Right renal cortex interstitium (tissue), 3 donors: ENCODE measurements at regions not wholly inside any gene's neighbourhood (a gene's known extent, or its start where the extent isn't known, plus 50 kb on each side); places are given as distances from the start of the nearest gene placed in this dataset.
A peak's percentile ranks its signal among the peaks of the same experiment; 100 is the strongest.

Experiments used
- DNase-seq, 3 donors: peaks; one replicate each; pipeline ENCODE4 v3.0.0-alpha.2; 2013; ENCODE audit warnings: low read depth in 3 of 3, low spot score in 2 of 3

- DNase-seq, result no peak
Measured at GRCh38 chr5:103842936-103843335, 280.3 kb upstream of the NUDT12 start.

DNA sequence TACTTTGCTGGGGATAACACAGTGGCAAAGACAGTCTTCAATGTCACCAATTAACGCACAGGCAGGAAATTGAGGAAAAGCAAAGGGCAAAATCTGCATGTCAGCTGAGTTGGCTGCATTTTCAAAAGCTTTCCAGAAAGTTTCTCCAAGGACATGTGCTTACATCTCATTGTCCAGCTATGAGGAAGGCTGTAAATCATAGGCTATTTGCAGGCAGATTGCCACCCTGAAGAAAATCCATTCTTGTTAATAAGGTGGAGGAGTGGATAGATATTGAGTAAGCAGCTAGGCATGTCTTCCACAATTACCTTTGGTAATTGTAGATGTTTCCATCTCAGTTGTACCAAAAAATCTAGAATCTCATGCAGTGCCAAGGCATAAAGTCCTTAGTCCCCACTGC is 278.0 kb upstream of the NUDT12 start:
- no peak for DNase-seq

- DNase-seq, result no peak
Measured at GRCh38 chr5:103834216-103834615, 271.6 kb upstream of the NUDT12 start.

DNA sequence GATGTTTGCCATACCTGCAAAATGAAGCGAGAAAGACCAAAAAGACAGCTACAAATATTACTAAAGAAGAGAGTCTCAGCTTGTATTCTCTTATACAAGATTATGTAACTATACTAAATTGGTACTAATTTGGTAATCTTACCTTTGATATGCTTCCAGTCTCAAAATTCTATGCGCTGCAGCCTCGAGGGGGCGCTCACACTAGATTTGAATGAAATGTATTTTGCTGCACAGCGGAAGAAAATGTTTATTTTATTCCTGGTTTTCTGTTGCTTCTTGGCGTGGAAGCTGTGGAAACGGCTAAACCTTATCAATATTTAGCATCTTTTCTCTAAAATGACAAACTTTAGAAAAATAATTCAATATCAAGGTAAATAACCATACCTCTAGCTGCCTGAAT is 267.0 kb upstream of the NUDT12 start:
- DNase-seq, result no peak

DNA sequence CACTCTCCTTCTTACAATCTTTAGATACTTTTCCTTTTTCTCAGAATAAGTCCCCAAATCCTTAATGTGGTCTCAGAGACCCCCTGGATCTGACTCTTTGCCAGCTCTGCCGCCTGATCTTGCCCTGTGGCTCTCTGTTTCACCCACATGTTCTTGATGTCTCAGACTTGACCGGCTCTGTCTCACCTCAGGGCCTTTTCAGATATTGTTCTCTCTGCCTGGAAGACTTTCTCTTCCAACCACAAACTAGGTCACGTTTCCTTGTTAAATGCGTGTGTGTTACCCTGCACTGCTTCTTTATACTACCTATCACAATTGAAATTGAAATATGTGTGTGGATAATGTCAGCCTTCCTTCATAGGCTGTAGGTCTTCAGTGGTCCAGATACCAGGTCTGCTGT is 265.4 kb upstream of the NUDT12 start:
- DNase-seq, result no peak

GRCh38 chr5:103821361-103821760 is 258.8 kb upstream of the NUDT12 start:
- DNase-seq, result no peak

DNA sequence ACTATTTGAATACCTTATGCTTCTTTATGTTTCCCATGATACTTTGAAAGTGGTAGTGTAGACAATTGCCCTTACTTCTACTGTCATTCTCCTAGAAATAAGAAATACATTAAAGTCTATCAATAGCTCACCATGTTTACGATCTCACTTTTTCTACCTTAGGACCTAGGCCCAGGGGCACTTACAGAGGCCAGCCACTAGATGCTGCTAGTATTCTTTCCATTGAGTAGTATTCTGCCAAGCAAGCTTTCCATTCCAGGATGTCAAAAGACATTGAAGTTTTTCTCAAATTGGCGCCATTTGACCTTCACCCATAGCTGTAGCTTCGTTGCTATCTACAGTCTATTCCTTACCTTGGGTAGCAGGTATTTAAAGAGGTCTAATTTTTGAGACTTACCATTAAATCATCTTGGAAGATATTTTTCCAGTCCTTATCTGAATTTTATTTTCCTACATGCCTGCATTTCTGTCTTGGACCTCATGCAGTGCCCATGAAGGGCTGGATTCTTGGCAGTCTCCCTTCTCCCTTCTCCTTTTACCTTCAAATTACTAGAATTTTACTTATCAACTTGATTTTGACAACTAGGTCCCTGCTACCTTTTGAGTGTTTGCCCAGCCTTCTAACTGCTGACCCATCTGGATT is 246.0 kb upstream of the NUDT12 start:
- DNase-seq, result peak; percentile 19 to 27 (median 26)

GRCh38 chr5:103804711-103805110 is 242.1 kb upstream of the NUDT12 start:
- no peak for DNase-seq

DNA sequence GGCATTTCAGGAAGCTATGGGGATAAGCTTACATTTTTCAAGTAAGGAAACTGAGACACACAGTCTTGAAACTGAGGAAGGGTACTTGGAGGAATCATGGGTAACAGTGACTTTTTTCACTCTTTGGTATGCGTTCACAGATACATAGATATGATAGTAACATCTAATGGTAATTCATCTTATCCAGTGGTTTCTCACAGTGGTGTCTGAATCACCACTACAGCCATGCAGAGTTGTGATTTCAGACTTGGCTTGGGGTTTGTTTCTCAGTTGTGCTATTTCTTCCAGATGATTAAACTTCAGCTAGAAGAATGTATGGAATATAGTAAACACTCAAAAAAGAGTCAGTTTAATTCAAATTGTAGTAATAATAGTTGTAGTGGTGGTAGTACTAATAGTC is 239.1 kb upstream of the NUDT12 start:
- DNase-seq, result no peak

DNA sequence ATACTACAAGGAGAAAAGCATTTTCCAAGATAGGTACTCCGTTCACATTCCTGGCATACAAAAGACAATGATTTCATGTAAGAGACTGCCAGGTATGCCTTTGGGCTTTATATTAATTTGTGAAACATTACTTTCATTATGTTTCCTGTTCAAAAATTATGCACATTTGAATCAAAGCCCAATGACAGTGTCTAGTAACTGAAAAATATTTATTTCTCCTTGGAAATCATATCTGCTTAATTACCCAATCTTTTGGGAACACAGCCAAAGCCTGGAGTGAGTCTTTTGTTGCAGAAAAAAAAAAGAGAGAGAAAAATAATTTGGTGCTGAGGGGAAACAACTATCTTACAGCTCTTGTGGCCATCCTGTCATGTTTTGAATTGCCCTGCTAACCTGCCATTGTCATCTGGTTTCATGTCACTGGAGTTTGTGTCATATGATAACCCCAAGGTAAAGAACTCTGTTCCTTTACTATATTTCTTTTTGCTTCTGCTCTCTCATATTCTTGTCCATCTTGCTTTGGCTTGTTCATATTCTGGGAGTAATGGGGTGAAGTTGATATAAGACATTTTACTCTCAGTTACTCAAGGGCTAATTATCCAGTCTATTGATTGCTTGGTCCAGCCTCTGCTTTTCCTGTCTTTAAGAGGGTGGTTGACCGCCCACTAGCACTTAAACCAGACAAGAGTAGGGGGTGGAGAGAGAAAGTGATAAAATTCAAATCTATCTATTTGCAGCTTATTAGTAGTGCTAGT is 238.3 kb upstream of the NUDT12 start:
- DNase-seq, result no peak

DNA sequence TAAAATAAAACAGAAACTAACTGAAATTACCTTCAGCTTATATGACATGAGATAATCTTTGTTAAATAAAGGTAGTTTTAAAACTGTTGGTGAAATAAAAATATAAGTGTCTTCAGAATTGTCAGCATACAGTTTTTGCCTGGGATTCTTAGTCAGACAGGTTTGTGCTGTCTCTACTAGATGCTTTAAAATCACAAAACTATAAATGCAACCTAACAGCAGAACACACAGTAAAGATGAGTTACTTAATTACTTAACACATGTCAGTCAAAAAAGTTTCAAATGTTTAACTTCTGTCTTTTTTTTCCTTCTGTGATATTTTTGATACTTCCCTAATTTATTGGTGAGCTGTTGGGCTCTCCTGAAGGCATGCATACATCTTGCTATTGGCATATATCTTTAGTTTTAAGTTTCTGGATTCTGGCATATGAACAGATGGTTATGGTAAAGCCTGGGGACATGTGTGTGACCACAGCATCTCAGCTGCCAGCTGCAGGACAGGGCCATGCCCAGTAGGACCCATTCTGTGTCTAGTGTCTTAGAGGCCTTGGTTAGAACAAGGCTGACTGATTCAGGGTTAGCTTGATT is 231.1 kb upstream of the NUDT12 start:
- DNase-seq, result no peak

- no peak for DNase-seq
Measured at GRCh38 chr5:103785569-103785968, 223.0 kb upstream of the NUDT12 start.

- DNase-seq, result no peak
Measured at GRCh38 chr5:103783669-103784068, 221.1 kb upstream of the NUDT12 start.

DNA sequence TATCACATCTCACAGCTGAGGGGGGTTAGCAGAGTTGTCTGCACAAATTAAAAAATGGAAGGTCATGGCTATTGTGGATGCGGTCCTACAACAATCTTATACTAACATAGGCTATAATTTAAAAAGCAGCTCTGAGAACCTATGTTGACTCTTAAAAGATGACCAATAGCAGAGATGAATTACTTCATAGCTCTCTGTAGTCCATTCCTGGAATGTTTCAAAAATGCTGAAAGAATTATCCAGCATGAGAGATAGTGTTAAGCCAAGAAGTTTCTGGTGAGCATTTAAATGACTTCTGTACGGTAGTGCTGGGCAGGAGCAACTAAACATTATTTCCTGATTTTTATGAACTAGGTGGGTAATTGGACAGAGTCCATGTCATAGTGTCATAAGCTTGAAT is 218.2 kb upstream of the NUDT12 start:
- no peak for DNase-seq

DNA sequence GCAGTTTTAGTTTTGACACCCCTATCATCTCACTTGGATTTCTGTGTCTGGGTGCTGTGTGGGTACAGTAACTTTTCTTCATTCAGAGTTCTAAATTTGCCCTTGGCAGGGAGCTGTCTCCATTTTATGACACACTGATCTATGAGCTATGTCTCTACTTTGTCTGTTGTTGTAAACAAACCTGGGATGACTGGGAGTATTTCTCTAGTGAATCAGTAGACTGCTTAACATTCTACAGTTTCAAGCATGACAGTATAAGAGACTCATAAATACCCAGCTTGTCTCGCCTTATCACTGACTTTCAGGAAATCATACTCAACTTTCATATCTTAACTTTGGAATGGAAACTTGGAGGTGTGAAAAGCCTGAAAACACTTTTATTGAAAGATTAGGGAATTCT is 212.1 kb upstream of the NUDT12 start:
- peak in 2 of 3 donors; percentile 33 to 41 for DNase-seq

DNA sequence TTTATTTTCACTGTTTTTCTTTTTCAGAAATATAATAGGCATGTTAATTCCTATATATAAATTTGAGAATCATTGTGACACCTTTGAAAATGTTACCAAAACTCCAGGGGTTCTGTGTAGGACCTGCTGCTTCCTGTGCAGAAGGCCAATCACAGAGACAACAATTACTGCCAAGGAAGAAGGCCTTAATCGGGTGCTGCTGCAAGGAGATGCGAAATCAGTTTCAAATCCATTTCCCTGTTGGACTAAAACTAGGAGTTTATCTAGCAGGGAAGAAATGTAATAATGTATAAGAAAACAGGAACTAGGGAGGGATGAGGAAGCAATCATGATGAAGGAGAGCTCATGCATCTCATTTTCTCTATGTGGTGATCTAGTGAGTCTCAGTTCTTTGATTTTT is 209.7 kb upstream of the NUDT12 start:
- DNase-seq, result no peak

DNA sequence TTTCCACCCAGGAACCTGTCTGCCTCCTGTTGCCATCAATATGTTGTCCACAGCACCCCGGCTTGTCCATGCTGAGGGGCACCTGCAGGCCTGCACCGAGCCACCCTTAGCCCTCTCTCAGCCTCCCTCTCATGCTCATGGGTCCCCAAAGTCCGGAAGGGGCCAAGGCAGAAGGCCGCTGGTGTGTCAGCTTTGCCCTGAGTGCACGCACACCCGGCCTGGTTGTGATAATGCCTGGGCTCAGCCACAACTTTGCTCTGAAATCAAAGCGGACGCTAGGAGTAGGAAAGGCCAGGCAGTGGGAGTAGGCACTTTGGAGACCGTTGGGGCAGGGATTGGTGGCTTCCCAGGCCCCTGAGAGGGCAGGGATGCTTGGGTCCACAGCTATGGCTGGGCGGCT is 201.8 kb upstream of the NUDT12 start:
- DNase-seq, result no peak

DNA sequence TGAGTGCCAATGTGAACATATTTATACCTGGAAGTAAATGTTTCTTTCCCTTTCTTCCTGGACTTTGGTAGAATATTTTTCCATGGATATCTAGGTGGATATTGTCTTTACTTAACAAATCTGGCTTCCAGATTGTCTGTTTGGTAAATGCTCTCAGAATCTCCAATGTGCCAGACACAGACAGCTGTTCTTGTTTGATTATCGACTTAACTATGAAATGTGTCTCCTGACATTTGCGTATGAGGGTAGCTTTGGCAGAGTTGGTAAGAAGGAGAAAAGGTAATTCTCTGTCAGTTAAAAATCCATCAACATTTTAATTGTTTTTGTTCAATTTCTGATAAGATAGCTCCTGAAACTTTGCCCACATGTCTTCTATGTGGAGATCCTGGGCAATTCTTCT is 196.4 kb upstream of the NUDT12 start:
- no peak for DNase-seq

- no peak for DNase-seq
Measured at GRCh38 chr5:103755974-103756373, 193.4 kb upstream of the NUDT12 start.

DNA sequence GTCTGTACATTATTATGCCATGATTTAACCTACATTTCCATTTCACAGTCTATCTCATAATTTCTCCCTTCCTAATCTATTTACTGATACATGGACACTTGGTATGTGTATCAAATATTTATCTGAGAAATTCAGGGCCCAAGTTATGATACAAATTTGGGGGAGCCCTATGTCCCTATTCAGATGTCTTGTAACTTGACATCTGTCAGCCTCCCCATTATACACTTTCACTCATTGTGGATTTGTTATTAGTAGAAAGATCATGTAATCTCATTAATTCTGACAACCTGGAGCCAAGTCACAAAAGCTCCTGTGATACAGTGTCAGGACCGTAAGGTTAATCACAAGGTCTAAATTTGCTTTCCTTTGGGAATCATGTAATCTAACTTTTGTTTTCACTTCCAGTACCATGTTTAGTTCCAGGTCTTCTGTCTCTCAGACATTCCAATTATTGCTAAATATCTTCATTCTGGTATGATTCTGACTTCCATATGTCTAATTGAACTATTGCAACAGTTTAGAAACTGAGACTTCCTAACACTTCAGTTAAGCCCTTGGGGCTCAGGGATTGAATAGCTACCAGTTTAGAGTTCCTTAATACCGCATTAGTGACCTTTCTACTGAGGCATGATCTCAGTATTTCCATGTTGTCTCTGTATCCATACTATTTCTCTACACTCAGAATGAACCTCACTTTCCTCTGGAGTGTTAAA is 182.9 kb upstream of the NUDT12 start:
- no peak for DNase-seq

DNA sequence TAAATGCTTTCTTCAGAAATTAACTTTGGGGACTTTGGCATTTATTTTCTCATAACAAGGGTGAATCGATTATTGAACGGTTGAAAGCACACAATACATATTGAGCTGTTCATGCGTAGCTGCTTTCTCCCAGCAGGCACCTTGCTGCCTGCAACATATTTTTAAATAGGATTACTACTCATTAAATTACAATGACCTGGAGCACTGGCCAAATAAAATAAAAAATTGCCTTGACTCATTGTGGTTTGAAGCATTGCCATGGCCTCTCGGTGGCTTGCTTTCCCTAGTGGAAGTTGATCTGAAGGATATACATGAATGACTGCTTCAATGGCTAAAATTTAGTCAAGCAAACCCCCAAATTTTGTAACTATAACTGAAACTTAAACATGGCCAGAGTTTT is 181.6 kb upstream of the NUDT12 start:
- DNase-seq, result no peak

- DNase-seq, result no peak
Measured at GRCh38 chr5:103743421-103743820, 180.8 kb upstream of the NUDT12 start.
